GM23248 (cell line): ENCODE measurements at regions not wholly inside any gene's neighbourhood (a gene's known extent, or its start where the extent isn't known, plus 50 kb on each side); places are given as distances from the start of the nearest gene placed in this dataset.

Source experiments
- DNase-seq: peaks from one replicate; pipeline ENCODE4 v3.0.0-alpha.2; 2015
- H2AFZ ChIP-seq: fragments of 200-600 bp; sonication (generic); 2 replicates; pipeline ENCODE4 v1.6.1; 2016; ENCODE audit warnings: antibody characterized with exemption
- H3F3A ChIP-seq: fragments of 200-600 bp; sonication (generic); 2 replicates; pipeline ENCODE4 v1.6.1; 2016; ENCODE audit warnings: mild to moderate bottlenecking, antibody characterized with exemption, mixed run types; ENCODE audit not compliant: insufficient read depth
- H3K27ac ChIP-seq: fragments of 200-600 bp; sonication (generic); 2 replicates; pipeline ENCODE4 v1.5.1; 2016; ENCODE audit warnings: mild to moderate bottlenecking
- H3K27me3 ChIP-seq: fragments of 200-600 bp; sonication (generic); replicated peaks from 2 replicates; pipeline ENCODE4 v1.6.1; 2016; ENCODE audit warnings: mild to moderate bottlenecking; ENCODE audit not compliant: insufficient read depth
- H3K36me3 ChIP-seq: fragments of 200-600 bp; sonication (generic); 2 replicates; pipeline ENCODE4 v1.6.1; 2016; ENCODE audit warnings: low read depth, mild to moderate bottlenecking
- H3K4me1 ChIP-seq: fragments of 200-600 bp; sonication (generic); 2 replicates; pipeline ENCODE4 v1.6.1; 2016; ENCODE audit warnings: mild to moderate bottlenecking; ENCODE audit not compliant: insufficient read depth
- H3K4me2 ChIP-seq: fragments of 200-600 bp; sonication (generic); one replicate; pipeline ENCODE4 v1.6.1; 2016; ENCODE audit warnings: mild to moderate bottlenecking; ENCODE audit not compliant: unreplicated experiment
- H3K4me3 ChIP-seq: fragments of 200-600 bp; sonication (generic); 2 replicates; pipeline ENCODE4 v1.5.1; 2016; ENCODE audit warnings: mild to moderate bottlenecking
- H3K79me2 ChIP-seq: fragments of 200-600 bp; sonication (generic); 2 replicates; pipeline ENCODE4 v1.6.1; 2016; ENCODE audit warnings: mild to moderate bottlenecking; ENCODE audit not compliant: insufficient read depth
- H3K9ac ChIP-seq: fragments of 200-600 bp; sonication (generic); 2 replicates; pipeline ENCODE4 v1.6.1; 2016; ENCODE audit warnings: mild to moderate bottlenecking
- H3K9me2 ChIP-seq: fragments of 200-600 bp; sonication (generic); 2 replicates; pipeline ENCODE4 v1.6.1; 2016; ENCODE audit warnings: mixed run types, mild to moderate bottlenecking, moderate library complexity; ENCODE audit not compliant: insufficient read depth
- H3K9me3 ChIP-seq: fragments of 200-600 bp; sonication (generic); one replicate; pipeline ENCODE4 v1.6.1; 2017; ENCODE audit warnings: low read depth
- H4K20me1 ChIP-seq: fragments of 200-600 bp; sonication (generic); 2 replicates; pipeline ENCODE4 v1.6.0; 2016; ENCODE audit not compliant: insufficient read depth
- EZH2 ChIP-seq: fragments of 200-600 bp; sonication (generic); IDR thresholded peaks from 2 replicates; pipeline ENCODE4 v1.6.1; 2018; ENCODE audit warnings: antibody characterized with exemption, mild to moderate bottlenecking; ENCODE audit not compliant: insufficient read depth, poor library complexity, severe bottlenecking
- EZH2phosphoT487 ChIP-seq: fragments of 200-600 bp; sonication (generic); IDR thresholded peaks from 2 replicates; pipeline ENCODE4 v1.6.1; 2018; ENCODE audit warnings: antibody characterized with exemption, moderate library complexity, mild to moderate bottlenecking, low read depth; ENCODE audit not compliant: insufficient read depth
- WGBS, 2 experiments: methylation state at CpG; one replicate each; pipeline ENCODE4 v1.1.6; 2015 to 2017; ENCODE audit warnings: low lambda C conversion rate in 2 of 2, low coverage in 1 of 2; ENCODE audit errors: missing lambda C conversion rate in 2 of 2; 5-methylcytosine and 5-hydroxymethylcytosine counted together
- in situ Hi-C: fragments of 300-500 bp; cut with MboI; formaldehyde crosslinking; loops from 2 replicates; pipeline ENCODE4 v1.15.0; 2020

DNA sequence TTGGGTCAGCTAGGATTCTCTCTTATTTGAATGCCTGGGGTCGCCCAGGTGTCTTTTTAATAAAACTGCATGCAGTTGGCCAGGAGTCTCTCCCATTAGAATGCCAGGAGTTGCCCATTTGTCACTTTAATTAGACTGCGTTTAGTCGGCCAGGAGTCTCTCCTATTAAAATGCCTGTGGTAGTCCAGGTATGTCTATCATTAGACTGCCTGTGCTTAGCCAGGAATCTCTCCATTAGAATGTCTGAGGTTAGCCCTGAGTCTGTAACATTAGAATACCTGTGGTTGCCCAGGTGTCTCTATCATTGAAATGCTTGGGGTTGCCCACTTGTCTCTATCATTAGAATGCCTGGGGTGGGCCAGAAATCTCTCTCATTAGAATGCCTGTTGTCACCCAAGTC is 1470.9 kb downstream of the UQCRFS1 start:
- H3K4me3 ChIP-seq = no peak overlapping the region
- H3K36me3 ChIP-seq = no peaks in the 10 kb centered on the region
- H3K4me2 ChIP-seq = no peak overlapping the region
- WGBS, 2 experiments = 78% methylated on average over 3 of the region's 3 CpGs
- H3K4me1 ChIP-seq = no peaks in the 10 kb centered on the region
- no peaks in the 10 kb centered on the region; the same call in 1 of the 2 replicates for H4K20me1 ChIP-seq
- no peak overlapping the region for H2AFZ ChIP-seq
- DNase-seq = no peak
- H3K27me3 ChIP-seq = no peaks in the 10 kb centered on the region
- no peaks in the 10 kb centered on the region for H3F3A ChIP-seq
- no peak overlapping the region for H3K27ac ChIP-seq
- no peaks in the 10 kb centered on the region for H3K9me2 ChIP-seq
- TF ChIP-seq EZH2 = no peak
- TF ChIP-seq EZH2phosphoT487 = no peak
- H3K9ac ChIP-seq = no peak overlapping the region
- peaks cover 3% of the 10 kb centered on the region; the same call in 1 of the 2 replicates for H3K79me2 ChIP-seq
- in situ Hi-C loops = no loop called here
- H3K9me3 ChIP-seq = no peaks in the 10 kb centered on the region

DNA sequence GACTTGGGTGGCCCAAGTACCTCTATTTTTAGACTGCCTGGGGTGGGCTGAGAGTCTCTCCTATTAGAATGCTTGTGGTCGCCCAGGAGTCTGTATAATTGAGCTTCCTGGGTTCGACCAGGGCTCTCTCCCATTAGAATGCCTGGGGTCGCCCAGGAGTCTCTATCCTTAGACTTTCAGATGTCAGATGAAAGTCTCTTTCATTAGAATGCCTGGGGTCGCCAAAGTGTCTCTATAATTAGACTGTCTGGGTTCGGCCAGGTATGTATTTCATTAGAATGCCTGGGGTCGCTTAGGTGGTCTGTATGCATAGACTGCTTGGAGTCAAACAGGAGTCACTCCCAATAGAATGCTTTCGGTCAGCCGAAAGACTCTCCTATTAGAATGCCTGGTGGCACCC is 1471.7 kb downstream of the UQCRFS1 start:
- H3K4me2 ChIP-seq = no peak overlapping the region
- H3F3A ChIP-seq = no peaks in the 10 kb centered on the region
- H3K4me3 ChIP-seq = no peak overlapping the region
- no peak overlapping the region for H3K9ac ChIP-seq
- no peaks in the 10 kb centered on the region for H3K4me1 ChIP-seq
- no peaks in the 10 kb centered on the region for H3K9me3 ChIP-seq
- 79 to 86% methylated on average over 8 of the region's 8 CpGs for WGBS, 2 experiments
- TF ChIP-seq EZH2phosphoT487 = no peak
- TF ChIP-seq EZH2 = no peak
- no peaks in the 10 kb centered on the region for H3K36me3 ChIP-seq
- H2AFZ ChIP-seq = no peak overlapping the region
- no peaks in the 10 kb centered on the region for H4K20me1 ChIP-seq
- H3K27me3 ChIP-seq = no peaks in the 10 kb centered on the region
- H3K27ac ChIP-seq = no peak overlapping the region
- H3K79me2 ChIP-seq = no peaks in the 10 kb centered on the region
- in situ Hi-C loops = no loop called here
- H3K9me2 ChIP-seq = no peaks in the 10 kb centered on the region
- no peak for DNase-seq

DNA sequence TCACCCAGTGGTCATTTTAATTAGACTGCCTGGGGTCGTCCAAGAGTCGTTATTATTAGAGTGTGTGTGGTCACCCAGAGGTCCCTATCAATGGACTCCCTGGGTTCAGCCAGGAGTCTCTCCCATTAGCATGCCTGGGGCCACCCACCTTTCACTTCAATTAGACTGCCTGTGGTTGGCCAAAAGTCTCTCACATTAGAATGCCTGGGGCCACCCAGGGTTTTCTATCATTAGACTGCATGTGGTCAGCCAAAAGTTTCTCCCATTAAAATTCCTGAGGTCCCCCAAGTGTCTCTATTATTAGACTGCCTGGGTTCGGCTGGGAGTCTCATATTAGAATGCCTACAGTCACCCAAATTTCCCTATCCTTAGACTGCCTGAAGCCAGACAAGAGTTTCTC is 1472.6 kb downstream of the UQCRFS1 start:
- H3K79me2 ChIP-seq = no peaks in the 10 kb centered on the region
- H3K27me3 ChIP-seq = no peaks in the 10 kb centered on the region
- no peaks in the 10 kb centered on the region for H4K20me1 ChIP-seq
- no peak overlapping the region for H3K27ac ChIP-seq
- 86 to 95% methylated on average over 3 of the region's 3 CpGs for WGBS, 2 experiments
- no peaks in the 10 kb centered on the region for H3K9me3 ChIP-seq
- no peaks in the 10 kb centered on the region for H3K36me3 ChIP-seq
- H2AFZ ChIP-seq = no peak overlapping the region
- no peak overlapping the region for H3K4me3 ChIP-seq
- TF ChIP-seq EZH2 (no peak), EZH2phosphoT487 (no peak)
- H3K4me2 ChIP-seq = no peak overlapping the region
- no peaks in the 10 kb centered on the region for H3F3A ChIP-seq
- no peaks in the 10 kb centered on the region for H3K9me2 ChIP-seq
- no peak overlapping the region for H3K9ac ChIP-seq
- DNase-seq = no peak
- no peaks in the 10 kb centered on the region for H3K4me1 ChIP-seq
- in situ Hi-C loops = no loop called here

DNA sequence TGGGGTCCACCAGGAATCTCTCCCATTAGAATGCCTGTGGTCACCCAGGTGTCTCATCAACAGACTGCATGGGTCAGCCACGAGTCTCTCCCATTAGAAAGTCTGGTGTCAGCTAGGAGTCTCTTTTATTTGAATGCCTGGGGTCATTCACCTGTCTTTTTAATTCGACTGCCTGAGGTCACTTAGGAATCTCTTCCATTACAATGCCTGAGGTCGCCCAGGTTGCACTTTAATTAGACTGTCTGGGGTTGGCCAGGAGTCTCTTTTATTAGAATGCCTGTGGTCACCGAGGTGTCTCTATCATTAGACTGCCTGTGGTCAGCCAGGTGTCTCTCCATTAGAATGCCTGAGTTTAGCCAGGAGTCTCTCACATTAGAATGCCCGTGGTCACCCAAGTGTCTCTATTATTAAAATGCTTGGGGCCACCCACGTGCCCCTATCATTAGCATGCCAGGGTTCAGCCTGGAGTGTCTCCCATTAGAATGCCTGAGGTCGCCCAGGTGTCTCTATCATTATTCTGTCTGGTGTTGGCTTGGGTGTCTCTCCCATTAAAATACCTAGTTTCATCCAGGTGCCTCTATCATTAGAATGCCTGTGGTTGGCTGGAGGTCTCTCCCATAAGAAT is 1474.3 kb downstream of the UQCRFS1 start:
- Histone ChIP-seq H3K4me2 (no peak overlapping the region), H3K27ac (no peak overlapping the region), H2AFZ (no peak overlapping the region), H3K4me3 (no peak overlapping the region), H3K9me2 (no peaks in the 10 kb centered on the region), H3K36me3 (no peaks in the 10 kb centered on the region), H4K20me1 (no peaks in the 10 kb centered on the region), H3K9me3 (no peaks in the 10 kb centered on the region), H3K4me1 (no peaks in the 10 kb centered on the region), H3K27me3 (no peaks in the 10 kb centered on the region), H3K79me2 (no peaks in the 10 kb centered on the region), H3K9ac (no peak overlapping the region), H3F3A (no peaks in the 10 kb centered on the region)
- no peak for DNase-seq
- in situ Hi-C loops = no loop called here
- no peak for TF ChIP-seq EZH2
- TF ChIP-seq EZH2phosphoT487 = no peak
- WGBS, 2 experiments = 74 to 83% methylated on average over 7 of the region's 7 CpGs
